ENCODE measurements at regions not wholly inside any gene's neighbourhood (a gene's known extent, or its start where the extent isn't known, plus 50 kb on each side); places are given as distances from the start of the nearest gene placed in this dataset.

DNA sequence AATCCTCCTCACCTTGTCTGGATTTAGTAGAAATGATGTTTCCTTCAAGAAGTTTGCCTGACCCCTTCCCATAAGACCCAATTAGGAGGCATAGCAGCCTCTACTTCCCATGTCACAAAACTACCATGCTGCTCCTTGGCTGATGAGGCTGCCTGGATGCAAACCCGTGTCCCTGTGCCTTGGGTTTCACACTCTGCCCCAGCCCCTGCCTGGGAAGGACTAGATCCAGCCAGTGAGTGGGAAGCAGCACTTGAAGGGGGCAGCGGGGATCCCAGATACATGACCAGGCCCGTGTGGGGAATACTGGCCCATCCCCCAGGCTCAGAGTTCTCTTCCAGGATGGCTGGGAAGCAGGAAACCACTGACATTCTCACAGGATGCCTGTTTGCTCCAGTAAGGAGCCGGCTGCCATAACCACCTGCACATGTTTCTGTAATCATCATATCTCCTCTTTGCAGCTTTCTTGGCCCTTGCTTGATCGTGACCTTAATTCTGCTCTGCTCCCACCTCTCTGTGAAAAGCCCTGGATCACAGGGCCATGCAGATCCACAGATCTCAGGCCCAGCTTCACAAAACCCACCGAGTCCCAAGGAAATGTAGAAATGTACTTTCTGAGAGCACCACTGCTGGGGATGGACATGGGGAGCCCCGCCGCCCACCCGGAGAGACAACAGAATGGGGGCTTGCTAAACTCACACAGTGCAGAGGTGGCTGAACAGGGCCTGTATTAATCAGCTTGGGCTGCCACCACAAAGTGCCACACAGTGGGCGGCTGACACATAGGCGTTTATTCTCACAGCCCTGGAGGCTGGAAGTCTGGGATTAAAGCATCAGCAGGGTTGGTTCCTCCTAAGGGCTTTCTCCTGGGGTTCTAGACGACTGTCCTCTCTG, 287.8 kb upstream of the IGFBP3 start:
- TF ChIP-seq, protein P1, sequence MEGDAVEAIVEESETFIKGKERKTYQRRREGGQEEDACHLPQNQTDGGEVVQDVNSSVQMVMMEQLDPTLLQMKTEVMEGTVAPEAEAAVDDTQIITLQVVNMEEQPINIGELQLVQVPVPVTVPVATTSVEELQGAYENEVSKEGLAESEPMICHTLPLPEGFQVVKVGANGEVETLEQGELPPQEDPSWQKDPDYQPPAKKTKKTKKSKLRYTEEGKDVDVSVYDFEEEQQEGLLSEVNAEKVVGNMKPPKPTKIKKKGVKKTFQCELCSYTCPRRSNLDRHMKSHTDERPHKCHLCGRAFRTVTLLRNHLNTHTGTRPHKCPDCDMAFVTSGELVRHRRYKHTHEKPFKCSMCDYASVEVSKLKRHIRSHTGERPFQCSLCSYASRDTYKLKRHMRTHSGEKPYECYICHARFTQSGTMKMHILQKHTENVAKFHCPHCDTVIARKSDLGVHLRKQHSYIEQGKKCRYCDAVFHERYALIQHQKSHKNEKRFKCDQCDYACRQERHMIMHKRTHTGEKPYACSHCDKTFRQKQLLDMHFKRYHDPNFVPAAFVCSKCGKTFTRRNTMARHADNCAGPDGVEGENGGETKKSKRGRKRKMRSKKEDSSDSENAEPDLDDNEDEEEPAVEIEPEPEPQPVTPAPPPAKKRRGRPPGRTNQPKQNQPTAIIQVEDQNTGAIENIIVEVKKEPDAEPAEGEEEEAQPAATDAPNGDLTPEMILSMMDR (IDR thresholded peaks at IDR 0.05; ENCODE audit: borderline replicate concordance, extremely low read depth, insufficient read depth), result no peak
- H3K9me3 ChIP-seq (ENCODE audit: control insufficient read depth in 2 of 3, insufficient read depth in 1 of 3, low read length in 3 of 3), result no peaks in the 10 kb centered on the region
- peak overlapping the region; percentile 47 to 59 for H3K27ac ChIP-seq (ENCODE audit: low read depth in 2 of 2, low read length in 2 of 2)
- peak in 1 of 5 donors; percentile 40 for DNase-seq
- H3K9ac ChIP-seq (ENCODE audit: low read length in 3 of 3), result no peak overlapping the region
- H3K27me3 ChIP-seq (ENCODE audit: control insufficient read depth, insufficient read depth, low read length), result no peaks in the 10 kb centered on the region
- H3K36me3 ChIP-seq (ENCODE audit: control insufficient read depth in 2 of 3, insufficient read depth in 3 of 3, low read length in 3 of 3), result no peaks in the 10 kb centered on the region
- no peak for FAIRE-seq
- H3K4me3 ChIP-seq (ENCODE audit: low read length in 3 of 3), result no peak overlapping the region
- intact Hi-C loops (cut with DNase I), result no loop called here
- H3K4me1 ChIP-seq (ENCODE audit: control insufficient read depth in 2 of 3, insufficient read depth in 2 of 3, low read depth in 1 of 3, low read length in 3 of 3), result peaks cover 0 to 5% (median 2%) of the 10 kb centered on the region in 3 donors

- intact Hi-C loops (cut with DNase I), result no loop called here
- FAIRE-seq (peak; percentile 82), DNase-seq (peak in 3 of 5 donors; percentile 39 to 90 (median 82))
- Histone ChIP-seq H3K27ac (ENCODE audit: low read depth in 2 of 2, low read length in 2 of 2) (peak overlapping the region; percentile 47 to 59), H3K36me3 (ENCODE audit: control insufficient read depth in 2 of 3, insufficient read depth in 3 of 3, low read length in 3 of 3) (no peaks in the 10 kb centered on the region), H3K4me1 (ENCODE audit: control insufficient read depth in 2 of 3, insufficient read depth in 2 of 3, low read depth in 1 of 3, low read length in 3 of 3) (peaks cover 0 to 5% (median 2%) of the 10 kb centered on the region in 3 donors), H3K9me3 (ENCODE audit: control insufficient read depth in 2 of 3, insufficient read depth in 1 of 3, low read length in 3 of 3) (no peaks in the 10 kb centered on the region), H3K9ac (ENCODE audit: low read length in 3 of 3) (no peak overlapping the region), H3K4me3 (ENCODE audit: low read length in 3 of 3) (no peak overlapping the region), H3K27me3 (ENCODE audit: control insufficient read depth, insufficient read depth, low read length) (no peaks in the 10 kb centered on the region)
- TF ChIP-seq, protein P1 (IDR thresholded peaks at IDR 0.05; ENCODE audit: borderline replicate concordance, extremely low read depth, insufficient read depth), result no peak
Measured at GRCh38 chr7:46207931-46208634, 287.0 kb upstream of the IGFBP3 start.

- Histone ChIP-seq H3K4me1 (ENCODE audit: control insufficient read depth in 2 of 3, insufficient read depth in 2 of 3, low read depth in 1 of 3, low read length in 3 of 3) (peaks cover 0 to 5% (median 2%) of the 10 kb centered on the region in 3 donors), H3K9me3 (ENCODE audit: control insufficient read depth in 2 of 3, insufficient read depth in 1 of 3, low read length in 3 of 3) (no peaks in the 10 kb centered on the region), H3K4me3 (ENCODE audit: low read length in 3 of 3) (no peak overlapping the region), H3K27ac (ENCODE audit: low read depth in 2 of 2, low read length in 2 of 2) (no peak overlapping the region), H3K27me3 (ENCODE audit: control insufficient read depth, insufficient read depth, low read length) (no peaks in the 10 kb centered on the region), H3K9ac (ENCODE audit: low read length in 3 of 3) (no peak overlapping the region), H3K36me3 (ENCODE audit: control insufficient read depth in 2 of 3, insufficient read depth in 3 of 3, low read length in 3 of 3) (no peaks in the 10 kb centered on the region)
- DNase-seq (peak in 1 of 5 donors; percentile 27), FAIRE-seq (no peak)
- TF ChIP-seq, protein P1 (IDR thresholded peaks at IDR 0.05; ENCODE audit: borderline replicate concordance, extremely low read depth, insufficient read depth), result no peak
- intact Hi-C loops (cut with DNase I), result no loop called here
Measured at GRCh38 chr7:46206476-46207060, 285.5 kb upstream of the IGFBP3 start.
